Vagina (tissue), 2 donors: ENCODE measurements at regions not wholly inside any gene's neighbourhood (a gene's known extent, or its start where the extent isn't known, plus 50 kb on each side); places are given as distances from the start of the nearest gene placed in this dataset.

ENCODE experiments used
- CTCF ChIP-seq, 3 experiments: fragments of 450-650 bp in 2 of 3; fragments of 200-600 bp in 1 of 3; sonication (generic) in 1 of 3; IDR thresholded peaks; one replicate each; pipeline ENCODE4 v1.5.1; 2017 to 2019; ENCODE audit warnings: antibody characterized with exemption in 3 of 3, mild to moderate bottlenecking in 2 of 3, moderate library complexity in 2 of 3
- POLR2A ChIP-seq, 2 donors: fragments of 450-650 bp; IDR thresholded peaks; one replicate each; pipeline ENCODE4 v1.6.1; 2017; ENCODE audit warnings: antibody characterized with exemption in 2 of 2, mild to moderate bottlenecking in 2 of 2, moderate library complexity in 2 of 2
- POLR2AphosphoS5 ChIP-seq, 2 donors: sonication (generic); formaldehyde crosslinking; IDR thresholded peaks; one replicate each; pipeline ENCODE4 v1.9.0; 2017; ENCODE audit warnings: antibody characterized with exemption in 2 of 2, mild to moderate bottlenecking in 2 of 2, low read depth in 1 of 2; ENCODE audit not compliant: insufficient read depth in 1 of 2

GRCh38 chr10:110425684-110426293, 71.9 kb upstream of the DUSP5 start:
- TF ChIP-seq CTCF (IDR thresholded peaks at IDR 0.05): no peak
- TF ChIP-seq POLR2AphosphoS5 (IDR thresholded peaks at IDR 0.05; ENCODE audit: insufficient read depth in 1 of 2, low read depth in 1 of 2): no peak
- no peak for TF ChIP-seq POLR2A (IDR thresholded peaks at IDR 0.05)
